Calu3 (cell line): ENCODE measurements at regions not wholly inside any gene's neighbourhood (a gene's known extent, or its start where the extent isn't known, plus 50 kb on each side); places are given as distances from the start of the nearest gene placed in this dataset.

Source experiments
- BruUV-seq: library from RNA; stranded (reverse); fragments of 400-500 nt; replicated peaks from 2 replicates; lab custom pipeline; 2021; lab: Mats Ljungman, UMichigan
- CTCF ChIA-PET: fragments of 300-600 bp; sonication (Branson Sonifier 250); formaldehyde crosslinking; loops from one replicate; lab custom pipeline; 2022; ENCODE audit warnings: antibody characterized with exemption; lab: Charles Lee
- DNase-seq: peaks from one replicate; pipeline ENCODE4 v3.0.0; 2022
- H3K27ac Mint-ChIP-seq: one replicate; pipeline ENCODE4 v1.8.0; 2022; ENCODE audit warnings: mixed read lengths; ENCODE audit not compliant: unreplicated experiment
- H3K27me3 Mint-ChIP-seq: one replicate; pipeline ENCODE4 v1.8.0; 2022; ENCODE audit warnings: mixed read lengths; ENCODE audit not compliant: unreplicated experiment
- H3K36me3 Mint-ChIP-seq: one replicate; pipeline ENCODE4 v1.8.0; 2022; ENCODE audit warnings: mild to moderate bottlenecking, moderate library complexity, mixed read lengths; ENCODE audit not compliant: insufficient read depth, unreplicated experiment
- H3K4me1 Mint-ChIP-seq: one replicate; pipeline ENCODE4 v1.8.0; 2022; ENCODE audit warnings: mild to moderate bottlenecking, low read depth, mixed read lengths; ENCODE audit not compliant: unreplicated experiment
- H3K4me3 Mint-ChIP-seq: one replicate; pipeline ENCODE4 v1.8.0; 2022; ENCODE audit warnings: mild to moderate bottlenecking, low read depth, moderate library complexity, mixed read lengths; ENCODE audit not compliant: unreplicated experiment
- H3K9me3 Mint-ChIP-seq: one replicate; pipeline ENCODE4 v1.8.0; 2022; ENCODE audit warnings: low read depth, mixed read lengths; ENCODE audit not compliant: unreplicated experiment
- intact Hi-C: fragments of 100-400 bp; cut with micrococcal nuclease; formaldehyde crosslinking; loops from one replicate; pipeline ENCODE4 v1.10.0; 2022; ENCODE audit not compliant: unreplicated experiment
- TF ChIP-seq, protein P1 (sequence below): fragments of 200-600 bp; IDR thresholded peaks from one replicate; pipeline ENCODE4 v1.8.0; 2022; ENCODE audit warnings: antibody characterized with exemption; ENCODE audit not compliant: unreplicated experiment

DNA sequence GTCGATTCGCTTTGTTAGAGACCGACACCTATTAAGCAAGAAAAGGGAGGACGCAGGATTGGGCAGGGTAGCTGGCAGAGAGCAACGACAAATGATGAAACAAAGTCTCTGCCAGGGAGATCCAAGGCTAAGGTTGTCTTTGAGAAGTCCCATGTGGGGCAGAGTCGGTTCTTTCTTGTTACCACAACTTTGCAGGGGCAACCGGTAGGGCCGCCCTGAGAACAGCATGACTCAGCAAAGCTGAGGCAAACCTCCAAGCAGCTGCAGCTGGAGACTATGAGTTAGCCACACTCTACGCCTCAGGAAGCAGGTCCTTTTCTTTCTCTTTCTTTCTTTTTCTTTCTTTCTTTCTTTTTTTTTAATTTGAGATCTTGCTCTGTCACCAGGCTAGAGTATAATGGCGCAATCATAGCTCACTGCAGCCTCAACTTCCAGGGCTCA lies 452.3 kb upstream of the ID2 start:
- peak overlapping the region; percentile 9 for H3K27ac Mint-ChIP-seq
- no peaks in the 10 kb centered on the region for H3K36me3 Mint-ChIP-seq
- H3K4me3 Mint-ChIP-seq: no peak overlapping the region
- intact Hi-C loops: no loop called here
- no peaks in the 10 kb centered on the region for H3K9me3 Mint-ChIP-seq
- BruUV-seq: no TSS peak
- peak; percentile 41 for DNase-seq
- TF ChIP-seq, protein P1, sequence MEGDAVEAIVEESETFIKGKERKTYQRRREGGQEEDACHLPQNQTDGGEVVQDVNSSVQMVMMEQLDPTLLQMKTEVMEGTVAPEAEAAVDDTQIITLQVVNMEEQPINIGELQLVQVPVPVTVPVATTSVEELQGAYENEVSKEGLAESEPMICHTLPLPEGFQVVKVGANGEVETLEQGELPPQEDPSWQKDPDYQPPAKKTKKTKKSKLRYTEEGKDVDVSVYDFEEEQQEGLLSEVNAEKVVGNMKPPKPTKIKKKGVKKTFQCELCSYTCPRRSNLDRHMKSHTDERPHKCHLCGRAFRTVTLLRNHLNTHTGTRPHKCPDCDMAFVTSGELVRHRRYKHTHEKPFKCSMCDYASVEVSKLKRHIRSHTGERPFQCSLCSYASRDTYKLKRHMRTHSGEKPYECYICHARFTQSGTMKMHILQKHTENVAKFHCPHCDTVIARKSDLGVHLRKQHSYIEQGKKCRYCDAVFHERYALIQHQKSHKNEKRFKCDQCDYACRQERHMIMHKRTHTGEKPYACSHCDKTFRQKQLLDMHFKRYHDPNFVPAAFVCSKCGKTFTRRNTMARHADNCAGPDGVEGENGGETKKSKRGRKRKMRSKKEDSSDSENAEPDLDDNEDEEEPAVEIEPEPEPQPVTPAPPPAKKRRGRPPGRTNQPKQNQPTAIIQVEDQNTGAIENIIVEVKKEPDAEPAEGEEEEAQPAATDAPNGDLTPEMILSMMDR: no peak
- H3K4me1 Mint-ChIP-seq: peaks cover 11% of the 10 kb centered on the region
- CTCF ChIA-PET: no interaction called here
- H3K27me3 Mint-ChIP-seq: no peaks in the 10 kb centered on the region

GRCh38 chr2:8230466-8230865 lies 451.4 kb upstream of the ID2 start:
- Mint-ChIP-seq H3K27ac (no peak overlapping the region), H3K9me3 (no peaks in the 10 kb centered on the region), H3K36me3 (no peaks in the 10 kb centered on the region), H3K27me3 (no peaks in the 10 kb centered on the region), H3K4me3 (no peak overlapping the region), H3K4me1 (peaks cover 11% of the 10 kb centered on the region)
- CTCF ChIA-PET: no interaction called here
- intact Hi-C loops: no loop called here
- TF ChIP-seq, protein P1: no peak
- BruUV-seq: no TSS peak
- DNase-seq: no peak

DNA sequence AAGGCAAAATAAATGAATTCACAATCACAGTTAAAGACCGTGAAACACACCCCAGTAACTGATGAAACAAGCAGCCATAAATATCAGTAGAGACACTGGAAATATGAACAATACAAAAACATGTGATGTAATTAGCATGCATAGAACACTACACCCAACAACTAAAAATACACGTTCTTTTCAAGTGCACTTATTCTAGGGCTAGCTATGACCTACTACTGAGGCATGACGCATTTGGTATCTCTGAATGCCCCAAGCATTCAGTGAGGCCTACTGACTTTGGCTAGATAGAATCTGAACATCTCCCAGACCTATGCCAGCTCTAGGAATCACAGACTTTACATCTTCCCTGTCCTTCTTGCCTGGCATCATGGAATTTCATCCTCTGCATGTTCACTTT lies 450.0 kb upstream of the ID2 start:
- Mint-ChIP-seq H3K4me1 (peaks cover 11% of the 10 kb centered on the region), H3K4me3 (no peak overlapping the region), H3K27ac (no peak overlapping the region), H3K36me3 (no peaks in the 10 kb centered on the region), H3K9me3 (no peaks in the 10 kb centered on the region), H3K27me3 (no peaks in the 10 kb centered on the region)
- CTCF ChIA-PET: no interaction called here
- intact Hi-C loops: no loop called here
- DNase-seq: no peak
- TF ChIP-seq, protein P1: no peak
- no TSS peak for BruUV-seq

DNA sequence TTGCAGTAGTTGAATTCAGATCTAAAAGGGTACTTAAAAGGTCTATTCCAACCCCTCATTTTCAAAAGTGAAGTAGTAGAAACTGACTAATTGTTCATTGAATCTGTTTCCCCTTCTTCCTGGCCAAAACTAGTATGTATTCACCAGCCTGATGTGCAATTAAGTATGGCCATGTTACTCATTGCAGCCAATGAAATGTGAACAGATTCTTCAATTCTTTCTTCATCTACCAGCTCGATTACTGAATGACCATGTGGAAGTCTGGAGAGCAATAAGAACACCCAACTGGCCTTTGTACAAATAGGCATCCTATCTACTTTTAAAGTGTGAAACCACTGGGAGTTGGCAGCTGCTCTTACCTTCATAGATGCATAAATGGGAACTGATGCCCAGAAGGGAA lies 449.0 kb upstream of the ID2 start:
- Mint-ChIP-seq H3K27me3 (no peaks in the 10 kb centered on the region), H3K9me3 (no peaks in the 10 kb centered on the region), H3K27ac (no peak overlapping the region), H3K36me3 (no peaks in the 10 kb centered on the region), H3K4me1 (peaks cover 11% of the 10 kb centered on the region), H3K4me3 (no peak overlapping the region)
- TF ChIP-seq, protein P1: no peak
- CTCF ChIA-PET: no interaction called here
- intact Hi-C loops: no loop called here
- BruUV-seq: no TSS peak
- no peak for DNase-seq
